Erythroblast (primary cell): ENCODE measurements at regions not wholly inside any gene's neighbourhood (a gene's known extent, or its start where the extent isn't known, plus 50 kb on each side); places are given as distances from the start of the nearest gene placed in this dataset.
"Not testable (repeated sequence)": the region's sequence is repeated elsewhere in the genome, so short reads cannot be mapped to it uniquely, and the experiment has no call there.

ENCODE experiments used
- DNase-seq, 2 experiments: peaks; one replicate each; lab custom pipeline; 2025; lab: John Stamatoyannopoulos, UW
- GATA1 ChIP-seq: IDR thresholded peaks from 2 replicates; pipeline ENCODE4 v1.6.1; 2011; ENCODE audit warnings: low read depth, mild to moderate bottlenecking, control low read depth, low read length, moderate library complexity
- POLR2A ChIP-seq: IDR thresholded peaks from 2 replicates; pipeline ENCODE4 v1.6.1; 2011; ENCODE audit warnings: mild to moderate bottlenecking, low read length

DNA sequence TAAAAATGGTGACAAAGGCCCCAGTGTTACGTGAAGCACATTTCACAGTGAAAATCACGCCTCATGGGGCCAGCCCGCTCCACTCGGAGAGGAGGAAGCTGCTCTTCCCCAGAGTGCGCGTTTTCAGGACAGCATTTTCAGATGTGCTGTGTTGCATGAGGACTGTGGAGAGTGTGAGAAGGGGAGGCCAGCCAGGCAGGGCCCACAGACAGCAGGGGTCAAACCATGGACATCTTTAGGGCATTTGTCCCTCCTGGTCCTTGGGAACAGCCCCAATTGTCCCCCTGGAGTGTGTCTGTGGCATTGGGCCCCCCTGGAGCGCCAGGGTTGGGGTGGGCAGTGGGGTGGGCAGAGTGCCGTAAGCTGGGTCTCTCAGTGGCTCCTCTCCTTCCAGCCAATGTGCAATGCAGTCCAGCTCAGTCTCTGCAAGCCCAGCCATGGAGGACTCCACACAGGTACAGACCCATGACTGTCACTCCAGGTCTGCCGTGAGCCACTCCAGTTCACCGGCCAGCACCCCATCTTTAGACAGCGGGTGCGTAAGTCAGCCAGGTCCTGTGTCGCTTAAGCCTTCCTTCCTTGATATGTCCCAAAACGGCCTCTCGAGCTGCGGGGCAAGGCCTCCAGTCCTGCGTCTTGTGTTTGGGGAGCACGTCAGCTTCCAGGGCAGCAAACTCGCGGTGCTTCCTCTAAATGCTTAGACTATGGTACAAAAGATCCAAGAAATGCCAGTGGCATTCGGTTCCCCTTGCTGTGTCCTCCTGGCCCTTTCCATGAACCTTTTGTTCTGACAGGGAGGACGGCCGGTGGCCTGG is 159.3 kb upstream of the AFDN start:
- DNase-seq = no peak
- no peak for TF ChIP-seq POLR2A
- TF ChIP-seq GATA1 = no peak

DNA sequence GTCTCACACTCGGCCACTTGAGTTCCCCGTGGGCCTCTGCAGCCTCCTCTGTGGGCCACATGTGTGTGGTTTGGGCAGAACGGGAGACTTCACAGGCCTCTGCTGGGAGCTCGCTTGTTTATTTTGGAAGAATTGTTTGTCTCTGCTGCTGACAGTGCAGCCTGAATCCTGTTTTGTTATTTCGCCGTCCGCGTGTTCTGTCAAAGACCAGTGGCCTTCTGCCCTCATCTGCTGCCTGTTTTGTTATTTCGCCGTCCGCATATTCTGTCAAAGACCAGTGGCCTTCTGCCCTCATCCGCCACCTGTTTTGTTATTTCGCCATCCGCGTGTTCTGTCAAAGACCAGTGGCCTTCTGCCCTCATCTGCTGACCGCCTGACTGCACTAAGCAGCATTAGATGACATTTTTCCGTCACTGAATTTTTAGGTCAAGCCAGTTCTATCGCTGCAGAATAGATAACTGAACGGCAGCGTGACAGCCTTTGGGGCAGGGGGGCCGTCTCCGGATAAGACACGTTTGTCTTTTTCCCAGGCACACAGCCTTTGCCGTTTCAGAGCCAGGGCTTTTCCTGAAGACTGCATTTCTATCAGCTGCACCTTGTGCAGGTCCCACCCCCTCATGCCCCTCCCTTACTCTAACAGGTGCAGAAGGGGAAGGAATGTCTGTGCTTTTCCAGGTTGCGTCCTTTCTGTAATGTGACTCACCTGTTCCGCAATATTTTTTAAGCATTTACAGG is 158.5 kb upstream of the AFDN start:
- DNase-seq = no peak
- TF ChIP-seq POLR2A = no peak
- TF ChIP-seq GATA1 = no peak

DNA sequence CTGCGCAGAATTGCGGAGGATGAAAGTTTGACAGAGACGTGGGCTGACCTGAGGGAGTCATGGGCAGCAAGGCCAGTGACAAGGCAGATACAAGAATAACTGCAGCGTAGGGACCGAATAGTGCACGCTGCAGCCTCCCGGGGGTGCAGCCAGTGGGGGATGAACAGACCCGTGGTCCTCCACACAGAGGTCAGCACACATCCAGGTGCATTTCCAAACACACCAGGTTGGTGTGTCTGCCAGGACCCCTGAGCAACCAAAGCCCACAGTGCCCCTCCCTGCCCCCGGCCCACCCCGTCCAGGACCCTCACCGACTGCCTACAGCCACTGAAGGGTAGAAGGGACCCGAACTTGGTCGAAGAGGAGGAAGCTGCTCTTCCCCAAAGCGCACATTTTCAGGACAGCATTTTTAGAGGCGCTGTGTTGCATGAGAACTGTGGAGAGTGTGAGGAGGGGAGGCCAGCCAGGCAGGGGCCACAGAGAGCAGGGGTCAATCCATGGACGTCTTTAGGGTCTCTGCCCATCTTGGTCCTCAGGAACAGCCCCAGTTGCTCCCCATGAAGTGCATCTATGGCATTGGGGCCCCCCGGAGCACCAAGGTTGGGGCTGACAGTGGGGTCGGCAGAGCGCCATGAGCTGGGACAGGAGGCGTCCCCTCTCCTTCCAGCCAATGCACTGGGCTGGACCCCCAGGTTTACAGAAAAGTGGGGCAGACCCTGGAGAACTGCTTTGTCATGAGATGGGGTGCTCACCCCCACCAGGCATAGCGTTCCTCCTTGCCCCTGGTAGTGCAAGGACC is 157.8 kb upstream of the AFDN start:
- DNase-seq = no peak
- no peak for TF ChIP-seq POLR2A
- TF ChIP-seq GATA1 = no peak

DNA sequence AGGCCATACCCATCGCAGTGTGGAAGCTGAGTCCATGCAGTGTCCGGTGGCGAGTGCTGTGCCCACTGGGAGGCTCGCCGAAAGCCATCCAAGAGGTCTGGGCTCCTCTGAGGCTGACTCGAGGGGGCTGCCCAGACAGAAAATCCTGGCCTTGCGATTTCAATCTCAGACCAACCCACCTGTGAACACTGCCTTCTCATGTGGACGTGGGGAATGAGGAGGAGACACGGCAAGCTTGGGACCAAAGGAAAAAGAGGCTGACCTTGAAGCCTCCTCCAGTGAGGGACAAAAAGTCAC is 157.2 kb upstream of the AFDN start:
- no peak for TF ChIP-seq POLR2A
- TF ChIP-seq GATA1 = no peak
- no peak for DNase-seq

DNA sequence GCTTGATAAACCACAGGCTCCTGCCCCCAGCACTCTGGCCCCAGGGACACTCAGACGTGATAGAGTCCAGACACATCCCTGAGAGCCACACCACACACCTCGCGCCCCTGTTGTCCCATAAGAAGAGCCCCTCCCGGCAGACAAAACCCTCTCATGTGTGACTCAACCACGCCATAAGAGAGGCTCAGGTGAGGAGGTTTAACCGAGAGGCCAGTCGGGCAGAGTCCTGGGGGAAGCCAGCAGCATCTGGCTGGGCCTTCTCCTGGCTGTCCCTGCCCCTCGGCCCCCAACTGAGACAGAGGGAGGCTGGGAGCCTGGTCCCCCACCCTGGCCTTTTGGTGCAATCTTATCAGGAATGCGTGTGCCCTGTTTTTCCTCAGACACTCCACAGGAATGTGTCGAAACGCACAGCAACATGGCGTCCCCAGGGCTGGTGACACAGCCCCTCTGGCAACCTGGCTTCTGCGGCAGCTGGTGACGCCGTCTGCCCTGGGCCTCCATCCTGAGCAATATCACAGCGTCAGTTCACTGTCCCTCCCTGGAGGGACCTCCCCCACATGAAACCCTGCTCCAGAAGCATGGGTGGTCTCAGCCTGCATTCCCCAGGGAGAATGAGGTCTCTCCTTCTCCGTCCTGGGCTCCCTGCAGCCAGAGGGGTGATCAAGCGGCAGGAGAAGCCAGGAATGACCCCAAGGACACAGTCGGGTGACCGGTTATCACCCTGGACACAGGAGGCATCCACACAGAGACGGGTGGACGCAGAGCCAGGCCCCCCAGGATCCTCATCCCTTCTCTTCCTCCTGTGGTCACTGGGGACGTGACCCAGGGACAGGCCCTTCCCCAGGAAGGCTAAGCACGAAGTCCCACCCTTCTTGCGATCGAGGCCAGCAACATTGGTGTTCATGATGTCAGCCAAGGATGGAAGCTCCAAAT is 156.6 kb upstream of the AFDN start:
- no peak for DNase-seq
- no peak for TF ChIP-seq GATA1
- no peak for TF ChIP-seq POLR2A

DNA sequence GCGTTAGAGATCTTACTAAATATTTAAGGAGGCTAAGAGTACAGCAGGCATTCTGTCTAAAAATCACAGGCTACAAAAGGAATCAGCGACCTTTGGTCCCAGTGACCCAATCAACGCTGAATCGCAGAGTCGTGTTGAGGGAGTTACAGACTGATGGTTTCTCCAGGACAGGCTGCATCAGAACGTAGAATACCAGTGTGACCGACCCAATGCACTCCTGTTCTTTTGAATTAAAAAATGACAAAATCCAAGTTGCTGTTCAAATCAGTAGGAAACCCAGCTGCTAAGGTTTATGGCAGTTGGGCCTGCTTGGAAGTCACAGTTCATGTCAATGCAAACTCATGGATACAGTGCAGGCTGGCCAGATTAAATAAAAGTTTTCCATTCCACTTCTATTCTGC is 155.8 kb upstream of the AFDN start:
- TF ChIP-seq GATA1 (no peak), POLR2A (no peak)
- DNase-seq = no peak

DNA sequence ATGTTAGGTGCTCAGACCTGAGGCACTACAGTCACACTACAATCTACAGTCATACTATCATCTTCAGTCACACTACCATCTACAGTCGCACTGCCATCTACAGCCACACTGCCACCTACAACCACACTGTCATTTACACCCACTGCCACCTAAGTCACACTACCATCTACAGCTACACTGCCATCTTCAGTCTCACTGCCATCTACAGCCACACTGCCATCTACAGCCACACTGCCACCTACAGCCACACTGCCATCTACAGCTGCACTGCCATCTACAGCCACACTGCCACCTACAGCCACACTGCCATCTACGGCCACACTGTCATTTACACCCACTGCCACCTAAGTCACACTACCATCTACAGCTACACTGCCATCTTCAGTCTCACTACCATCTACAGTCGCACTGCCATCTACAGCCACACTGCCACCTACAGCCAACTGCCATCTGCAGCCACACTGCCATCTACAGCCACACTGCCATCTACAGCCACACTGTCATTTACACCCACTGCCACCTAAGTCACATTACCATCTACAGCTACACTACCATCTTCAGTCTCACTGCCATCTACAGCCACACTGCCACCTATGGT is 155.2 kb upstream of the AFDN start:
- not testable (repeated sequence) for DNase-seq

DNA sequence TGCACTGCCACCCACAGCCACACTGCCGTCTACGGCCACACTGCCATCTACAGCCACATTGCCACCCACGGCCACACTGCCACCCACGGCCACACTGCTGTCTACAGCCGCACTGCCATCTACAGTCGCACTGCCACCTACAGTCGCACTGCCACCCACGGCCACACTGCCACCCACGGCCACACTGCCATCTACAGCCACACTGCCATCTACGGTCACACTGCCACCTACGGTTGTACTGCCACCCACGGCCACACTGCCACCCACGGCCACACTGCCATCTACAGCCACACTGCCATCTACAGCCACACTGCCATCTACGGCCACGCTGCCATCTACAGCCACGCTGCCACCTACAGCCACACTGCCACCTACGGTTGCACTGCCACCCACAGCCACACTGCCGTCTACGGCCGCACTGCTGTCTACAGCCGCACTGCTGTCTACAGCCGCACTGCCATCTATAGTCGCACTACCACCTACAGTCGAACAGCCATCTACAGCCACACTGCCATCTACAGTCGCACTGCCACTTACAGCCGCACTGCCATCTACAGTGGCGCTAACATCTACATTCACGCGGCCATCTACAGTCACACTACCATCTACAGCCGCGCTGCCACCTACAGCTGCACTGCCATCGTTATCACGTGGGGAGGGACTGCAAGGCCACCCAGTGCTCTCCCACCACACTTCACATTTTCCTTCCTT is 154.6 kb upstream of the AFDN start:
- TF ChIP-seq GATA1 (no peak), POLR2A (no peak)
- no peak for DNase-seq

DNA sequence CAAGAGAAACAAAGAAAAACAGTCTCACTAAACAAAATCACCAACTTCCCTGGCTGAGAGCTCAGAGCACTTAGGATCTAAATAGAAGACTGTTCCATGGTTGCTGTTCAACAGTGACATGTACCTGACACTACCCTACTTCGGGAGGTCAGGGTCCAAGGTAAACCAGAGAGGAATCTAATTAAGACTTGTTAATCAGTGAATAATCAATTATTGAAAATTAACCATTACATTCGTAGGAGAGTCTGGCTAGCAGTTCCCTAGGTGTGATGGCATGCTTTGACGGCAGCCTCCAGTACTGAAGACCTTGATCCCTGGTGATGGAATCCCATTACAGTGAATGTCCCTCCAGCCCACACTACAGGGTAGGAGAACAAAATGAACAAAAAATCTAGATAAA is 154.0 kb upstream of the AFDN start:
- TF ChIP-seq POLR2A = no peak
- TF ChIP-seq GATA1 = no peak
- no peak for DNase-seq

DNA sequence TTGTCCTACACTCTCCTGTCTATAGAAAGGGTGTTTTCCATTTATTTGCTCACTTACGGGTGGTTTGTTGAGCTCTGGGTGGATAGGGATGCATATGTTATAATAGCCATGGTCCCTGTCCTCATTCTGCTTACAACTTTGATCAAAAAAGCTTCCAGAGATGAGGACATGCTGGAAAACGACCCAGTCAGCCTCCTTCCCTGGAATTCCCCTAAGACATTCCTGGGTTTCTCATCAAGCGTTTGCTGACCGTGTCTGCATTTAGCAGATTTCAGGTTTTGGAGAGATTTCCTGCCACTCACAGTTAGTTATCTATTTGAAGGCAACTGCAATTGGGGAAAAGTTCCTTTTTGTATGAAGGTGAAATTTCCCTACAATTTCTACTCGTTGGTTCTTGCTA is 152.8 kb upstream of the AFDN start:
- DNase-seq = no peak

DNA sequence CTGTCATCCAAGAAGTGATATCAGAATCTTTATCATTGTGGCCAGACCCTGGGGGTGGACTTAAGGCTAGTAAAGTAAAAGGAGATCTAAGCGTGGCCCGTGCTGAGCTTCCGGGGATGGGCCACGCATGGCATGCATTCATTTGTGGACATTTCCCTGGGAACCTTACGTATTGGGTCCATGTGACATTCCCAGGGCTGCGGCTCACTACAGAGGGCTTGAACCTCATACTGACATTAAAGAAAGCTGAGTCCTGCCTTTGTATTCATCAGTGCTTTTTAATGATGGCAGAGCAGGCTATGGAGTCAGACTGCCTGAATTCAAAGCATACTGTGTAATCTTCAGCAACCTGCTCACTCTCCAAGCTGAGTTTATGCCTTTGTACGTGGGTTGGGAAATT is 152.2 kb upstream of the AFDN start:
- no peak for TF ChIP-seq GATA1
- TF ChIP-seq POLR2A = no peak
- no peak for DNase-seq

More for the DNA sequence above, 152.8 kb upstream of the AFDN start:
- TF ChIP-seq POLR2A (no peak), GATA1 (no peak)

DNA sequence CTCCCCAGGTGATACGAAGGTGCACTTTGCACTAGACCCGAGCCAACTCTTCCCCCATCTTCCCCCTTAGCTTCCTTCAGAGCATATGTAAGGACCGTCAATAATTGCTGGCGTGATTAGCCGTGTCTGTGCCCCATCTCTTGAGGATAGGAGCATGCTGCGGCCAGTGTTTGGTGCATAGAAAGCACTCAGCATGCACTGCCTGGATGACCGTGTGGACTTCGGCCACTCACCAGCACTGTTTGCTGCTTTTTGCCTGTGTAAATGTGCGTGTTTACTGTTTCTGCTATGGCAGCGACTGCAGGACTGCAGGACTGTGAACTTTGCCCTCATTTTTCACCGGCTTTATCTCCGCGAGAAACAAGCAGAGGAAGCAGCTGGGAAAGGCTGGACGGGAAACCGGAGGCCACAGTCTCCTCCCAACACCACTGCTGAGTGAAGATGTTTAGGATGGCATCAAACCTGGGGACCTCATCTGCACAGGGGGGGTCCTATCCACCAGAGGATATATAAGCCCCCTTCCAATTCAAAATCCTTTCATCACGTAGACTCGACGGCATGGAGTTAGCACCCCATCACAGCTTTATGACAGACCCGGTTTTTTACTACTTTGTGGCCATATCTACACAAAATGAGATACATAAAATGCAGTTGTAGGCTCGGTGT is 150.6 kb upstream of the AFDN start:
- TF ChIP-seq POLR2A = no peak
- TF ChIP-seq GATA1 = no peak
- DNase-seq = no peak
